Endothelial cell of umbilical vein (primary cell): ENCODE measurements at regions not wholly inside any gene's neighbourhood (a gene's known extent, or its start where the extent isn't known, plus 50 kb on each side); places are given as distances from the start of the nearest gene placed in this dataset.

ENCODE experiments used
- EZH2 ChIP-seq: IDR thresholded peaks from 2 replicates; pipeline ENCODE4 v1.6.1; 2012; ENCODE audit warnings: borderline replicate concordance, low read depth, mild to moderate bottlenecking, moderate library complexity, low read length, inconsistent platforms; ENCODE audit not compliant: severe bottlenecking
- FOS ChIP-seq: IDR thresholded peaks from 2 replicates; pipeline ENCODE4 v1.6.1; 2011; ENCODE audit warnings: mild to moderate bottlenecking, low read length, moderate library complexity, borderline replicate concordance; ENCODE audit not compliant: insufficient read depth
- MYC ChIP-seq: IDR thresholded peaks from one replicate; pipeline ENCODE4 v1.6.1; 2011; ENCODE audit warnings: mild to moderate bottlenecking, low read depth, low read length
- TF ChIP-seq, protein P1 (sequence below), 2 donors: IDR thresholded peaks; 1 replicate in 1 of 2; 2 replicates in 1 of 2; pipeline ENCODE4 v1.5.1; 2011; ENCODE audit warnings: low read length in 2 of 2, mild to moderate bottlenecking in 2 of 2, moderate library complexity in 2 of 2, control low read depth in 1 of 2, inconsistent platforms in 1 of 2, low read depth in 1 of 2; ENCODE audit not compliant: insufficient read depth in 1 of 2; ENCODE audit errors: extremely low read depth in 1 of 2

DNA sequence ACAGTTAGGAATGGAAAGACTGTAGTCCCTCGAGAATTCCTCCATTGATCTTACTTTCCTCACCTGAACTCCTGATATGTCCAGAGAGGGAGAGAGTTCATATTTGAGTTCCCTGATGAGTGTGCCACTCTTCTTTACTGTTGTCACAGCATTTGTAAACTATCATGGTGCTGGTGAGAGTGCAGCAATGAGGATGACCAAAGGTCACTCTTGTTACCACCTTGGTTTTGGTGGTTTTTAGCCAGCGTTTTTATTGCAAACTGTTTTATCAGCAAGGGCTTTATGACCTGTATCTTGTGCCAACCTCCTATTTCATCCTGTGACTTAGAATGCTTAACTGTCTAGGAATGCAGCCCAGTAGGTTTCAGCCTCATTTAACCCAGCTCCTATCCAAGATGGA, 1062.5 kb downstream of the BCL11A start:
- TF ChIP-seq, protein P1, sequence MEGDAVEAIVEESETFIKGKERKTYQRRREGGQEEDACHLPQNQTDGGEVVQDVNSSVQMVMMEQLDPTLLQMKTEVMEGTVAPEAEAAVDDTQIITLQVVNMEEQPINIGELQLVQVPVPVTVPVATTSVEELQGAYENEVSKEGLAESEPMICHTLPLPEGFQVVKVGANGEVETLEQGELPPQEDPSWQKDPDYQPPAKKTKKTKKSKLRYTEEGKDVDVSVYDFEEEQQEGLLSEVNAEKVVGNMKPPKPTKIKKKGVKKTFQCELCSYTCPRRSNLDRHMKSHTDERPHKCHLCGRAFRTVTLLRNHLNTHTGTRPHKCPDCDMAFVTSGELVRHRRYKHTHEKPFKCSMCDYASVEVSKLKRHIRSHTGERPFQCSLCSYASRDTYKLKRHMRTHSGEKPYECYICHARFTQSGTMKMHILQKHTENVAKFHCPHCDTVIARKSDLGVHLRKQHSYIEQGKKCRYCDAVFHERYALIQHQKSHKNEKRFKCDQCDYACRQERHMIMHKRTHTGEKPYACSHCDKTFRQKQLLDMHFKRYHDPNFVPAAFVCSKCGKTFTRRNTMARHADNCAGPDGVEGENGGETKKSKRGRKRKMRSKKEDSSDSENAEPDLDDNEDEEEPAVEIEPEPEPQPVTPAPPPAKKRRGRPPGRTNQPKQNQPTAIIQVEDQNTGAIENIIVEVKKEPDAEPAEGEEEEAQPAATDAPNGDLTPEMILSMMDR (IDR thresholded peaks at IDR 0.05; ENCODE audit: extremely low read depth in 1 of 2, insufficient read depth in 1 of 2, low read depth in 1 of 2, low read length in 2 of 2) = no peak
- no peak for TF ChIP-seq EZH2
- TF ChIP-seq MYC = no peak
- TF ChIP-seq FOS = no peak
